GM03348 (cell line): ENCODE measurements at regions not wholly inside any gene's neighbourhood (a gene's known extent, or its start where the extent isn't known, plus 50 kb on each side); places are given as distances from the start of the nearest gene placed in this dataset.
"Not testable (repeated sequence)": the region's sequence is repeated elsewhere in the genome, so short reads cannot be mapped to it uniquely, and the experiment has no call there.

Experiments
- DNase-seq: peaks from one replicate; pipeline ENCODE4 v3.0.0; 2012; ENCODE audit warnings: low spot score

DNA sequence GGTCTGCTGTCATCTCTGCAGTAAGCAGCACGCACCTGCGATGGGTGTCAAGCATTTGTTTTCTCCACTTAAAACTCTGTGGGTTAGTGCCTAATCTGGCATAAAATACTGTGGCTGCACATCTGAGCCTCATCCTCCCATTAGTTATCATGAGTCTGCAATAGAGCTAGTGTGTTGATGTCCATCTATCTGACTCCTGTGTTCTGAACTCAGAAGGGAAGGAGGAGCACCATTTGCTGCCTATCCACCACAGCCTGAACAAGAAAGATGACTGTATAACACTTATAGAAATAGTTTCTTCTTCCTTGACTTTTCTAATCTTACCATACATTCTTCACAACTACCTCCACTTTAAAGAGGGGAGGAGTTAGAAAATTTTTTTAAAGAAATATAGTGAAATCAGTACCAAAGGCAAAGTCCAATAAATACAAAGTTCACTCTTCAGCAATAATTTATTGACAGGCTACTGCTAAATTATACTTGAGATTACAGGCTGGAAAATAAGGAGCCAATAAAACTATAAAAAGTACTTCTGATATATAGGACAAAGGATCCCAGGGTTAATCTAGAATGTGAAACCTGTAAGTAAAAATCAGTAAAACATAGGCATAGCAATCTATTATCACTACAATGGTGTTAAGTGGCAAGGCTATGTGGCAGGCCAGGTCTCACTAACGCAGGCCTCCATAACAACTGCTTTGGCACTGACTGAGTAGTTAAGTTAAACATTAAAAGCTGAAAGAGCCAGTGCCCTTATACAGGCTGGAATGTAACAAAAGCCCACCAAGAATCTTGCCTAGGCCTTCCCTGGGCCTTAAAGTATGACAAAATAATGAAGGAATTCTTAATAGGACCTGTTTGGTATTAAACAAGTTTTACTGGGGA is 70.2 kb downstream of the LGALS9C start:
- DNase-seq, result not testable (repeated sequence)

- DNase-seq, result not testable (repeated sequence)
Observed at GRCh38 chr17:18557086-18557485, 80.5 kb downstream of the LGALS9C start.

DNA sequence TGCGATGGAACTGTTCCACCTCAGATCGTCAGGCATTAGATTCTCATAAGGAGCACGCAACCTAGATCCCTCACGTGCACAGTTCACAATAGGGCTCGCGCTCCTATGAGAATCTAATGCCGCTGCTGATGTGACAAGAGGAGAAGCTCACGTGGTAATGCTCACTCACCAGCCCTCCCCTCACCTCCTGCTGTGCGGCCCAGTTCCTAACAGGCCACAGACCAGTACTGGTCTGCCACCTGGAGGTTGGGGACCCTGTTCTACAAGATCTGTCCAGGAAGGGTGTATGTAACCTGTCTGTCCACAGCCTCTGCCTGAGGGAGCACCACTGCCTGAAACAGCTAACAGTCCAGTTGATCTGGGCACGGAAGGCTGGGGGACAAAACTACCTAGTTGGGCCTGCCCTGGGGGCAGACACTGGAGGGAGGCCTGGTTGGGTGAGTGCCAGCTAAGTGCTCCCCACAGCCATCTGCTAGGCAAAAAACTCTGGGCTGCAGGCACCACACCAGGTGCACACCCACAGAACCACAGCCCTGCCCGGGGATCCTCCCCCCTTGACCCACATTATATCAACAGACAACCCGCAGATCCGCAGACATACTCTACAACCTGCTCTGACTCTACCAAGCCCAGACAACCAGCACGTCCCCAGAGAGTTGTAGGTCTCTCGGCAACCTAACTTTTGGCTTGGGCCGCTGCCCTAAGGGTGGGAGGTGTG is 80.7 kb downstream of the TBC1D28 start:
- DNase-seq, result not testable (repeated sequence)

GRCh38 chr17:18564099-18564448 is 80.1 kb downstream of the TBC1D28 start:
- DNase-seq, result peak; percentile 27

DNA sequence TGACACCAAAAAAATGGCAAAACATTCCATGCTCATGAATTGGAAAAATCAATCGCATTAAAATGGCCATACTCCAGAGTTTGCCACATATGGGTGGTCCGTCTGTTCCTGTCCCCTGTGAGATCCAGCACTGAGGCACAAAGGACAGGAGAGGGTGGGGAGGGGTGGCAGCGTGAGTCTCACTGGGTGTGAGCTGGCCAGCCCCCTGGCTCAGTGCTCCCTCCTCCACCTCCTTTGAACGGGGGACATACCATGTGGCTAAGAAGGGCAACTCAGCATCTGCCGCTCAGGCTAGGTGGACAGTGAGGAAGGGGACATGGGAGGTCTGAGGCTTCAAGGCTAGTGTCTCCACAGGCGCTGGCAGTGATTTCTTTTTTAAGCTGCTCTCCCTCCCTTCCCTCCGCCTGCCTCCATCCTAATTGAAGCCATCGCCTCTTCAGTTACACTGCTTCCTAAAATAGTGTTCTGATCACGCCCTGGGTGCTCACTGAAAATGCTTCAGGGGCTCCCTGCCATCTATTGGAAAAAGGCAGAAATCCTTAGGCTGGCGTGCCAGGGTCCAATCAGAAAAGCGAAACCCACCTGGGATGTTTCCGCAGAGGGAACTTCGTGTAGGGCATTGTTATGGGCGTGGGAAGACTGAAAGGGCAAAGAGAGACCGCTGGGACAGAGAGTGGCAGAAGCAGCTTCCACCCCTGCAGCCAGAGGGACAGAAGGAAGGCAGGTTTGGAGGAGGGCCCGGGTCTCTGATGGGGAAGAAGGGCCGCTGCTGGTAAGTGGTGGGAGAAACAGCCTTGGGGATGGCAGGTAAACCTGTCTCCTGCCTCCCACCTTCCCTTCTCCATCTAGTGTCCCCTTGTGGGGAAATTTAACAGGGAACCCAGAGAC is 75.8 kb downstream of the TBC1D28 start:
- DNase-seq, result peak; percentile 9

GRCh38 chr17:18569489-18569913 is 74.7 kb downstream of the TBC1D28 start:
- DNase-seq, result peak; percentile 18

DNA sequence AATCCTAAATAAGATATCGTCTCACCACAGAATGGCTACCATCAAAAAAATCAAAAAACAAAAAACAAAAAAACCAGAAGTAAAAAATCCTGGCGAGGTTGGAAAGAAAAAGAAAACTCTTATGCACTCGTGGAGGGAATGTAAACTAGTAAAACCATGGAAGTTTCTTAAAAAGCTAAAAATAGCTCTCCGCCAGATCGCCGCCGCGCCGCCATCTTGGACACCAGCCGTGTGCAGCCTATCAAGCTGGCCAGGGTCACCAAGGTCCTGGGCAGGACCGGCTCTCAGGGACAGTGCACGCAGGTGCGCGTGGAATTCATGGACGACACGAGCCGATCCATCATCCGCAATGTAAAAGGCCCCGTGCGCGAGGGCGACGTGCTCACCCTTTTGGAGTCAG is 71.7 kb downstream of the TBC1D28 start:
- not testable (repeated sequence) for DNase-seq

DNA sequence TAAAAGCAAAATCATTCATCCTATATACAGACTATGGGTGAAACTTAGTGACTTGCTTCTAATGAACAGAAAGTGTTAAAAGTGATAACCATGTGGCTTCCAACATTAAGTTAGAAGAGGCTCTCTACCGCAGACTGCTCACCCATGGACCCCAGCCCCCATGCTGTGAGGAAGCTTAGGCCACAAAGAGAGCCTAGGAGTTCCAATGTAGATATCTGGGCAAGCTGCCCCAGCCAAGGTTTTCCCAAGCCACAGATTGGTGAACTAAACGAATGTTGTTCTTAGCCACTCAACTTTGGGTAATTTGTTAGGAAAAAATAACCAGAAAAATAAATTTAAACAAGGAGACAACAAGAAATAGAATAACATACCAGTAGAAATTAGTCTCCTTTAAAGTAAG is 70.1 kb downstream of the TBC1D28 start:
- not testable (repeated sequence) for DNase-seq
